HepG2 (cell line): ENCODE measurements at regions not wholly inside any gene's neighbourhood (a gene's known extent, or its start where the extent isn't known, plus 50 kb on each side); places are given as distances from the start of the nearest gene placed in this dataset.

ENCODE experiments used
- AKAP8 ChIP-seq: sonication (generic); formaldehyde crosslinking; IDR thresholded peaks from 2 replicates; pipeline ENCODE4 v1.5.1; 2020; ENCODE audit warnings: mild to moderate bottlenecking, missing genetic modification reagents
- CHD4 ChIP-seq: fragments of 200-600 bp; sonication (generic); IDR thresholded peaks from 2 replicates; pipeline ENCODE4 v1.7.0; 2017; ENCODE audit warnings: mild to moderate bottlenecking, low read length, borderline replicate concordance
- GABPA ChIP-seq, 2 experiments: IDR thresholded peaks; 2 replicates each; pipeline ENCODE4 v1.6.1; 2011 to 2016; ENCODE audit warnings: low read depth in 2 of 2, low read length in 1 of 2, missing biosample characterization in 1 of 2, missing genetic modification characterization in 1 of 2
- HCFC1 ChIP-seq: fragments of 150-350 bp; IDR thresholded peaks from 2 replicates; pipeline ENCODE4 v1.6.1; 2014; ENCODE audit warnings: low read depth, low read length
- MEF2D ChIP-seq: sonication (generic); formaldehyde crosslinking; IDR thresholded peaks from 2 replicates; pipeline ENCODE4 v1.5.1; 2020; ENCODE audit warnings: mild to moderate bottlenecking, missing genetic modification reagents
- REL ChIP-seq: sonication (generic); formaldehyde crosslinking; conservative IDR thresholded peaks from 2 replicates; pipeline ENCODE4 v1.8.0; 2022; ENCODE audit warnings: mild to moderate bottlenecking, missing genetic modification reagents, moderate library complexity
- SMARCC2 ChIP-seq: fragments of 450-650 bp; IDR thresholded peaks from 2 replicates; pipeline ENCODE4 v1.6.1; 2017; ENCODE audit warnings: antibody characterized with exemption, mild to moderate bottlenecking
- SP2 ChIP-seq: sonication (generic); formaldehyde crosslinking; IDR thresholded peaks from 2 replicates; pipeline ENCODE4 v1.5.1; 2020; ENCODE audit warnings: mild to moderate bottlenecking, missing genetic modification reagents
- TCF12 ChIP-seq, 2 experiments: fragments of 450-650 bp in 1 of 2; sonication (generic) in 1 of 2; formaldehyde crosslinking in 1 of 2; IDR thresholded peaks; 2 replicates each; pipeline versions ENCODE4 v1.6.1 to v1.8.0; 2017 to 2022; ENCODE audit warnings: antibody characterized with exemption in 1 of 2, mild to moderate bottlenecking in 1 of 2, missing genetic modification reagents in 1 of 2, moderate library complexity in 1 of 2
- ZBTB38 ChIP-seq: sonication (generic); formaldehyde crosslinking; IDR thresholded peaks from 2 replicates; pipeline ENCODE4 v1.5.1; 2020; ENCODE audit warnings: mild to moderate bottlenecking, missing genetic modification reagents
- ZNF264 ChIP-seq: sonication (generic); formaldehyde crosslinking; IDR thresholded peaks from 2 replicates; pipeline ENCODE4 v1.4.0; 2020; ENCODE audit warnings: missing genetic modification reagents
- ZNF749 ChIP-seq: sonication (generic); formaldehyde crosslinking; IDR thresholded peaks from 2 replicates; pipeline ENCODE4 v1.8.0; 2022; ENCODE audit warnings: mild to moderate bottlenecking, missing genetic modification reagents, moderate library complexity, borderline replicate concordance
- ZNF780A ChIP-seq: sonication (generic); formaldehyde crosslinking; IDR thresholded peaks from 2 replicates; pipeline ENCODE4 v1.8.0; 2022; ENCODE audit warnings: mild to moderate bottlenecking, missing genetic modification reagents, moderate library complexity
- ZNF883 ChIP-seq: sonication (generic); formaldehyde crosslinking; IDR thresholded peaks from 2 replicates; pipeline ENCODE4 v1.5.1; 2020; ENCODE audit warnings: mild to moderate bottlenecking, missing genetic modification reagents; ENCODE audit errors: not compliant biosample characterization
- TF ChIP-seq, protein P1 (sequence below): sonication (generic); formaldehyde crosslinking; IDR thresholded peaks from 2 replicates; pipeline ENCODE4 v1.4.0; 2020; ENCODE audit warnings: missing genetic modification reagents
- TF ChIP-seq, protein P2 (sequence below): sonication (generic); formaldehyde crosslinking; IDR thresholded peaks from 2 replicates; pipeline ENCODE4 v1.8.1; 2023; ENCODE audit warnings: mild to moderate bottlenecking, missing genetic modification reagents
- TF ChIP-seq, protein P3 (sequence below): fragments of 450-650 bp; IDR thresholded peaks from 2 replicates; pipeline ENCODE4 v1.6.1; 2017; ENCODE audit warnings: mild to moderate bottlenecking
- TF ChIP-seq, protein P4 (sequence below): sonication (generic); formaldehyde crosslinking; IDR thresholded peaks from 2 replicates; pipeline ENCODE4 v1.9.0; 2022; ENCODE audit warnings: missing genetic modification reagents, mild to moderate bottlenecking, borderline replicate concordance
- TF ChIP-seq, protein P5 (sequence below): sonication (generic); formaldehyde crosslinking; IDR thresholded peaks from 2 replicates; pipeline ENCODE4 v1.4.0; 2020; ENCODE audit warnings: missing genetic modification reagents

DNA sequence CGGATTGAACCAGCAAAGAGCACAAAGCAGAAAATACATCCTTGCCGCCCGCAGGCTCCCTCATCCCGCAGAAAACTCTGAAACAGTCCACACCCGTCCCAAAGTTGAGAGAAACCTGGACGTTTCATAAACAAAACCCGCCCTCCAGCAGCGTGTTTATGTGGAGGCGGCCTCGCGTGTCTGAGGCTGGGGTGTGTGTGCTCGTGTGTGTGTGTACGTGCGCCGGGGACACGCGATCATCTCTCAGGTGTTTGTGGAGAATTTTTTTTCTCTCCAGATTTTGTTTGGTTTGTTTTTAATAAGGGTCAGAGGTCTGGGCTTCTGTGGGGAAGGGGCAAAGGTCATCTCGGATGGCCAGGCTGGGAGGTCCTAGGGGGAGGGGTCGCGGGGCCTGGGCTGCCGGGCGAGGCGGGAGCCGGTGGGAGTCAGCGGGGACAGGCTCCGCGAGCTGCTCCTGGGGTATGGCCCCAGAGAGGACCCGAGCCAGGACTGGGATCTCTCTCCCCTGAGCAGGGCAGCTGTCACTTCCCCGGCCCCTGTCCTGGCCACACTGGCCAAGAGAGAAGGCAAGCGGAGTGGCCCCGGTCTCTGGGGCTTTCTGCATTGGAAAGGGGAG lies 206.4 kb downstream of the C9orf50 start (continued):
- TF ChIP-seq TCF12 (IDR thresholded peaks at IDR 0.05) (no peak), TCF12 (CRISPR knock-in tag; IDR thresholded peaks at IDR 0.05) (0 out of 2 replicates have a peak, but pooled peaks have one; percentile 60), CHD4 (peak; percentile 36; the same call in 1 of the 2 replicates), AKAP8 (CRISPR knock-in tag) (no peak), SP2 (no peak), ZNF749 (CRISPR knock-in tag) (no peak), MEF2D (CRISPR knock-in tag) (peak; percentile 42), ZNF264 (0 out of 2 replicates have a peak, but pooled peaks have one; percentile 1), HCFC1 (no peak), GABPA (IDR thresholded peaks at IDR 0.05; ENCODE audit: low read depth, low read length) (no peak), GABPA (CRISPR knock-in tag; IDR thresholded peaks at IDR 0.05; ENCODE audit: low read depth) (peak; percentile 41; the same call in 1 of the 2 replicates), ZBTB38 (CRISPR knock-in tag) (no peak), SMARCC2 (no peak), ZNF780A (CRISPR knock-in tag) (no peak), ZNF883 (CRISPR knock-in tag) (peak; percentile 27), REL (no peak)
- TF ChIP-seq, protein P1, sequence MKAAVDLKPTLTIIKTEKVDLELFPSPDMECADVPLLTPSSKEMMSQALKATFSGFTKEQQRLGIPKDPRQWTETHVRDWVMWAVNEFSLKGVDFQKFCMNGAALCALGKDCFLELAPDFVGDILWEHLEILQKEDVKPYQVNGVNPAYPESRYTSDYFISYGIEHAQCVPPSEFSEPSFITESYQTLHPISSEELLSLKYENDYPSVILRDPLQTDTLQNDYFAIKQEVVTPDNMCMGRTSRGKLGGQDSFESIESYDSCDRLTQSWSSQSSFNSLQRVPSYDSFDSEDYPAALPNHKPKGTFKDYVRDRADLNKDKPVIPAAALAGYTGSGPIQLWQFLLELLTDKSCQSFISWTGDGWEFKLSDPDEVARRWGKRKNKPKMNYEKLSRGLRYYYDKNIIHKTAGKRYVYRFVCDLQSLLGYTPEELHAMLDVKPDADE: no peak; the same call in 1 of the 2 replicates
- TF ChIP-seq, protein P2, sequence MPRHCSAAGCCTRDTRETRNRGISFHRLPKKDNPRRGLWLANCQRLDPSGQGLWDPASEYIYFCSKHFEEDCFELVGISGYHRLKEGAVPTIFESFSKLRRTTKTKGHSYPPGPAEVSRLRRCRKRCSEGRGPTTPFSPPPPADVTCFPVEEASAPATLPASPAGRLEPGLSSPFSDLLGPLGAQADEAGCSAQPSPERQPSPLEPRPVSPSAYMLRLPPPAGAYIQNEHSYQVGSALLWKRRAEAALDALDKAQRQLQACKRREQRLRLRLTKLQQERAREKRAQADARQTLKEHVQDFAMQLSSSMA: no peak
- TF ChIP-seq, protein P3, sequence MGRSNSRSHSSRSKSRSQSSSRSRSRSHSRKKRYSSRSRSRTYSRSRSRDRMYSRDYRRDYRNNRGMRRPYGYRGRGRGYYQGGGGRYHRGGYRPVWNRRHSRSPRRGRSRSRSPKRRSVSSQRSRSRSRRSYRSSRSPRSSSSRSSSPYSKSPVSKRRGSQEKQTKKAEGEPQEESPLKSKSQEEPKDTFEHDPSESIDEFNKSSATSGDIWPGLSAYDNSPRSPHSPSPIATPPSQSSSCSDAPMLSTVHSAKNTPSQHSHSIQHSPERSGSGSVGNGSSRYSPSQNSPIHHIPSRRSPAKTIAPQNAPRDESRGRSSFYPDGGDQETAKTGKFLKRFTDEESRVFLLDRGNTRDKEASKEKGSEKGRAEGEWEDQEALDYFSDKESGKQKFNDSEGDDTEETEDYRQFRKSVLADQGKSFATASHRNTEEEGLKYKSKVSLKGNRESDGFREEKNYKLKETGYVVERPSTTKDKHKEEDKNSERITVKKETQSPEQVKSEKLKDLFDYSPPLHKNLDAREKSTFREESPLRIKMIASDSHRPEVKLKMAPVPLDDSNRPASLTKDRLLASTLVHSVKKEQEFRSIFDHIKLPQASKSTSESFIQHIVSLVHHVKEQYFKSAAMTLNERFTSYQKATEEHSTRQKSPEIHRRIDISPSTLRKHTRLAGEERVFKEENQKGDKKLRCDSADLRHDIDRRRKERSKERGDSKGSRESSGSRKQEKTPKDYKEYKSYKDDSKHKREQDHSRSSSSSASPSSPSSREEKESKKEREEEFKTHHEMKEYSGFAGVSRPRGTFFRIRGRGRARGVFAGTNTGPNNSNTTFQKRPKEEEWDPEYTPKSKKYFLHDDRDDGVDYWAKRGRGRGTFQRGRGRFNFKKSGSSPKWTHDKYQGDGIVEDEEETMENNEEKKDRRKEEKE: no peak
- TF ChIP-seq, protein P4, sequence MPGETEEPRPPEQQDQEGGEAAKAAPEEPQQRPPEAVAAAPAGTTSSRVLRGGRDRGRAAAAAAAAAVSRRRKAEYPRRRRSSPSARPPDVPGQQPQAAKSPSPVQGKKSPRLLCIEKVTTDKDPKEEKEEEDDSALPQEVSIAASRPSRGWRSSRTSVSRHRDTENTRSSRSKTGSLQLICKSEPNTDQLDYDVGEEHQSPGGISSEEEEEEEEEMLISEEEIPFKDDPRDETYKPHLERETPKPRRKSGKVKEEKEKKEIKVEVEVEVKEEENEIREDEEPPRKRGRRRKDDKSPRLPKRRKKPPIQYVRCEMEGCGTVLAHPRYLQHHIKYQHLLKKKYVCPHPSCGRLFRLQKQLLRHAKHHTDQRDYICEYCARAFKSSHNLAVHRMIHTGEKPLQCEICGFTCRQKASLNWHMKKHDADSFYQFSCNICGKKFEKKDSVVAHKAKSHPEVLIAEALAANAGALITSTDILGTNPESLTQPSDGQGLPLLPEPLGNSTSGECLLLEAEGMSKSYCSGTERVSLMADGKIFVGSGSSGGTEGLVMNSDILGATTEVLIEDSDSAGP (CRISPR knock-in tag): no peak; the same call in 1 of the 2 replicates
- TF ChIP-seq, protein P5, sequence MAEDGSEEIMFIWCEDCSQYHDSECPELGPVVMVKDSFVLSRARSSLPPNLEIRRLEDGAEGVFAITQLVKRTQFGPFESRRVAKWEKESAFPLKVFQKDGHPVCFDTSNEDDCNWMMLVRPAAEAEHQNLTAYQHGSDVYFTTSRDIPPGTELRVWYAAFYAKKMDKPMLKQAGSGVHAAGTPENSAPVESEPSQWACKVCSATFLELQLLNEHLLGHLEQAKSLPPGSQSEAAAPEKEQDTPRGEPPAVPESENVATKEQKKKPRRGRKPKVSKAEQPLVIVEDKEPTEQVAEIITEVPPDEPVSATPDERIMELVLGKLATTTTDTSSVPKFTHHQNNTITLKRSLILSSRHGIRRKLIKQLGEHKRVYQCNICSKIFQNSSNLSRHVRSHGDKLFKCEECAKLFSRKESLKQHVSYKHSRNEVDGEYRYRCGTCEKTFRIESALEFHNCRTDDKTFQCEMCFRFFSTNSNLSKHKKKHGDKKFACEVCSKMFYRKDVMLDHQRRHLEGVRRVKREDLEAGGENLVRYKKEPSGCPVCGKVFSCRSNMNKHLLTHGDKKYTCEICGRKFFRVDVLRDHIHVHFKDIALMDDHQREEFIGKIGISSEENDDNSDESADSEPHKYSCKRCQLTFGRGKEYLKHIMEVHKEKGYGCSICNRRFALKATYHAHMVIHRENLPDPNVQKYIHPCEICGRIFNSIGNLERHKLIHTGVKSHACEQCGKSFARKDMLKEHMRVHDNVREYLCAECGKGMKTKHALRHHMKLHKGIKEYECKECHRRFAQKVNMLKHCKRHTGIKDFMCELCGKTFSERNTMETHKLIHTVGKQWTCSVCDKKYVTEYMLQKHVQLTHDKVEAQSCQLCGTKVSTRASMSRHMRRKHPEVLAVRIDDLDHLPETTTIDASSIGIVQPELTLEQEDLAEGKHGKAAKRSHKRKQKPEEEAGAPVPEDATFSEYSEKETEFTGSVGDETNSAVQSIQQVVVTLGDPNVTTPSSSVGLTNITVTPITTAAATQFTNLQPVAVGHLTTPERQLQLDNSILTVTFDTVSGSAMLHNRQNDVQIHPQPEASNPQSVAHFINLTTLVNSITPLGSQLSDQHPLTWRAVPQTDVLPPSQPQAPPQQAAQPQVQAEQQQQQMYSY (CRISPR knock-in tag): 0 out of 2 replicates have a peak, but pooled peaks have one; percentile 13
